ENCODE measurements at regions not wholly inside any gene's neighbourhood (a gene's known extent, or its start where the extent isn't known, plus 50 kb on each side); places are given as distances from the start of the nearest gene placed in this dataset.

- no peak for DNase-seq (ENCODE audit: low spot score)
- no peak overlapping the region for H3K4me3 Mint-ChIP-seq
- peaks cover 14% of the 10 kb centered on the region for H3K36me3 Mint-ChIP-seq
- H3K27me3 Mint-ChIP-seq (ENCODE audit: low read depth) = peaks cover 23% of the 10 kb centered on the region
- ChIA-PET POLR2A (no interaction called here), CTCF (interaction anchor here (1.2 kb wide), 1 partner anchor 10 kb away, joined by 4 read pairs; no protein-coding TSS in a partner anchor)
- H3K27ac Mint-ChIP-seq = no peak overlapping the region
- H3K4me1 Mint-ChIP-seq = peaks cover 5% of the 10 kb centered on the region
- peaks cover 34% of the 10 kb centered on the region for H3K9me3 Mint-ChIP-seq
- ATAC-seq = peak; percentile 88
- TF ChIP-seq, protein P1, sequence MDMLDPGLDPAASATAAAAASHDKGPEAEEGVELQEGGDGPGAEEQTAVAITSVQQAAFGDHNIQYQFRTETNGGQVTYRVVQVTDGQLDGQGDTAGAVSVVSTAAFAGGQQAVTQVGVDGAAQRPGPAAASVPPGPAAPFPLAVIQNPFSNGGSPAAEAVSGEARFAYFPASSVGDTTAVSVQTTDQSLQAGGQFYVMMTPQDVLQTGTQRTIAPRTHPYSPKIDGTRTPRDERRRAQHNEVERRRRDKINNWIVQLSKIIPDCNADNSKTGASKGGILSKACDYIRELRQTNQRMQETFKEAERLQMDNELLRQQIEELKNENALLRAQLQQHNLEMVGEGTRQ (CRISPR knock-in tag; IDR thresholded peaks at IDR 0.05) = peak; percentile 96
- TF ChIP-seq, protein P2, sequence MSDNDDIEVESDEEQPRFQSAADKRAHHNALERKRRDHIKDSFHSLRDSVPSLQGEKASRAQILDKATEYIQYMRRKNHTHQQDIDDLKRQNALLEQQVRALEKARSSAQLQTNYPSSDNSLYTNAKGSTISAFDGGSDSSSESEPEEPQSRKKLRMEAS (CRISPR knock-in tag; IDR thresholded peaks at IDR 0.05) = peak; percentile 62; the same call in 1 of the 2 replicates
- TF ChIP-seq, protein P3, sequence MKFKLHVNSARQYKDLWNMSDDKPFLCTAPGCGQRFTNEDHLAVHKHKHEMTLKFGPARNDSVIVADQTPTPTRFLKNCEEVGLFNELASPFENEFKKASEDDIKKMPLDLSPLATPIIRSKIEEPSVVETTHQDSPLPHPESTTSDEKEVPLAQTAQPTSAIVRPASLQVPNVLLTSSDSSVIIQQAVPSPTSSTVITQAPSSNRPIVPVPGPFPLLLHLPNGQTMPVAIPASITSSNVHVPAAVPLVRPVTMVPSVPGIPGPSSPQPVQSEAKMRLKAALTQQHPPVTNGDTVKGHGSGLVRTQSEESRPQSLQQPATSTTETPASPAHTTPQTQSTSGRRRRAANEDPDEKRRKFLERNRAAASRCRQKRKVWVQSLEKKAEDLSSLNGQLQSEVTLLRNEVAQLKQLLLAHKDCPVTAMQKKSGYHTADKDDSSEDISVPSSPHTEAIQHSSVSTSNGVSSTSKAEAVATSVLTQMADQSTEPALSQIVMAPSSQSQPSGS (CRISPR knock-in tag; IDR thresholded peaks at IDR 0.05; ENCODE audit: borderline replicate concordance, low read depth) = no peak
- TF ChIP-seq, protein P4, sequence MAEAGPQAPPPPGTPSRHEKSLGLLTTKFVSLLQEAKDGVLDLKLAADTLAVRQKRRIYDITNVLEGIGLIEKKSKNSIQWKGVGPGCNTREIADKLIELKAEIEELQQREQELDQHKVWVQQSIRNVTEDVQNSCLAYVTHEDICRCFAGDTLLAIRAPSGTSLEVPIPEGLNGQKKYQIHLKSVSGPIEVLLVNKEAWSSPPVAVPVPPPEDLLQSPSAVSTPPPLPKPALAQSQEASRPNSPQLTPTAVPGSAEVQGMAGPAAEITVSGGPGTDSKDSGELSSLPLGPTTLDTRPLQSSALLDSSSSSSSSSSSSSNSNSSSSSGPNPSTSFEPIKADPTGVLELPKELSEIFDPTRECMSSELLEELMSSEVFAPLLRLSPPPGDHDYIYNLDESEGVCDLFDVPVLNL (CRISPR knock-in tag; IDR thresholded peaks at IDR 0.05; ENCODE audit: borderline replicate concordance, low read depth) = no peak
- TF ChIP-seq, protein P5, sequence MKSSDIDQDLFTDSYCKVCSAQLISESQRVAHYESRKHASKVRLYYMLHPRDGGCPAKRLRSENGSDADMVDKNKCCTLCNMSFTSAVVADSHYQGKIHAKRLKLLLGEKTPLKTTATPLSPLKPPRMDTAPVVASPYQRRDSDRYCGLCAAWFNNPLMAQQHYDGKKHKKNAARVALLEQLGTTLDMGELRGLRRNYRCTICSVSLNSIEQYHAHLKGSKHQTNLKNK (CRISPR knock-in tag; IDR thresholded peaks at IDR 0.05) = no peak
- no peak for TF ChIP-seq NR3C1 (CRISPR knock-in tag; conservative IDR thresholded peaks at IDR 0.05; ENCODE audit: low read depth)
- TF ChIP-seq NFYB (CRISPR knock-in tag; conservative IDR thresholded peaks at IDR 0.05; ENCODE audit: low read depth) = peak; percentile 68
- peak; percentile 96 for TF ChIP-seq USF1 (CRISPR knock-in tag; IDR thresholded peaks at IDR 0.05)
- TF ChIP-seq, protein P6, sequence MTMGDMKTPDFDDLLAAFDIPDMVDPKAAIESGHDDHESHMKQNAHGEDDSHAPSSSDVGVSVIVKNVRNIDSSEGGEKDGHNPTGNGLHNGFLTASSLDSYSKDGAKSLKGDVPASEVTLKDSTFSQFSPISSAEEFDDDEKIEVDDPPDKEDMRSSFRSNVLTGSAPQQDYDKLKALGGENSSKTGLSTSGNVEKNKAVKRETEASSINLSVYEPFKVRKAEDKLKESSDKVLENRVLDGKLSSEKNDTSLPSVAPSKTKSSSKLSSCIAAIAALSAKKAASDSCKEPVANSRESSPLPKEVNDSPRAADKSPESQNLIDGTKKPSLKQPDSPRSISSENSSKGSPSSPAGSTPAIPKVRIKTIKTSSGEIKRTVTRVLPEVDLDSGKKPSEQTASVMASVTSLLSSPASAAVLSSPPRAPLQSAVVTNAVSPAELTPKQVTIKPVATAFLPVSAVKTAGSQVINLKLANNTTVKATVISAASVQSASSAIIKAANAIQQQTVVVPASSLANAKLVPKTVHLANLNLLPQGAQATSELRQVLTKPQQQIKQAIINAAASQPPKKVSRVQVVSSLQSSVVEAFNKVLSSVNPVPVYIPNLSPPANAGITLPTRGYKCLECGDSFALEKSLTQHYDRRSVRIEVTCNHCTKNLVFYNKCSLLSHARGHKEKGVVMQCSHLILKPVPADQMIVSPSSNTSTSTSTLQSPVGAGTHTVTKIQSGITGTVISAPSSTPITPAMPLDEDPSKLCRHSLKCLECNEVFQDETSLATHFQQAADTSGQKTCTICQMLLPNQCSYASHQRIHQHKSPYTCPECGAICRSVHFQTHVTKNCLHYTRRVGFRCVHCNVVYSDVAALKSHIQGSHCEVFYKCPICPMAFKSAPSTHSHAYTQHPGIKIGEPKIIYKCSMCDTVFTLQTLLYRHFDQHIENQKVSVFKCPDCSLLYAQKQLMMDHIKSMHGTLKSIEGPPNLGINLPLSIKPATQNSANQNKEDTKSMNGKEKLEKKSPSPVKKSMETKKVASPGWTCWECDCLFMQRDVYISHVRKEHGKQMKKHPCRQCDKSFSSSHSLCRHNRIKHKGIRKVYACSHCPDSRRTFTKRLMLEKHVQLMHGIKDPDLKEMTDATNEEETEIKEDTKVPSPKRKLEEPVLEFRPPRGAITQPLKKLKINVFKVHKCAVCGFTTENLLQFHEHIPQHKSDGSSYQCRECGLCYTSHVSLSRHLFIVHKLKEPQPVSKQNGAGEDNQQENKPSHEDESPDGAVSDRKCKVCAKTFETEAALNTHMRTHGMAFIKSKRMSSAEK (CRISPR knock-in tag; IDR thresholded peaks at IDR 0.05; ENCODE audit: borderline replicate concordance) = no peak
- no peak for TF ChIP-seq OVOL2 (CRISPR knock-in tag; IDR thresholded peaks at IDR 0.05; ENCODE audit: borderline replicate concordance)
These were observed 85.7 kb downstream of the SLC4A3 start for GRCh38 chr2:219713110-219713509.

DNA sequence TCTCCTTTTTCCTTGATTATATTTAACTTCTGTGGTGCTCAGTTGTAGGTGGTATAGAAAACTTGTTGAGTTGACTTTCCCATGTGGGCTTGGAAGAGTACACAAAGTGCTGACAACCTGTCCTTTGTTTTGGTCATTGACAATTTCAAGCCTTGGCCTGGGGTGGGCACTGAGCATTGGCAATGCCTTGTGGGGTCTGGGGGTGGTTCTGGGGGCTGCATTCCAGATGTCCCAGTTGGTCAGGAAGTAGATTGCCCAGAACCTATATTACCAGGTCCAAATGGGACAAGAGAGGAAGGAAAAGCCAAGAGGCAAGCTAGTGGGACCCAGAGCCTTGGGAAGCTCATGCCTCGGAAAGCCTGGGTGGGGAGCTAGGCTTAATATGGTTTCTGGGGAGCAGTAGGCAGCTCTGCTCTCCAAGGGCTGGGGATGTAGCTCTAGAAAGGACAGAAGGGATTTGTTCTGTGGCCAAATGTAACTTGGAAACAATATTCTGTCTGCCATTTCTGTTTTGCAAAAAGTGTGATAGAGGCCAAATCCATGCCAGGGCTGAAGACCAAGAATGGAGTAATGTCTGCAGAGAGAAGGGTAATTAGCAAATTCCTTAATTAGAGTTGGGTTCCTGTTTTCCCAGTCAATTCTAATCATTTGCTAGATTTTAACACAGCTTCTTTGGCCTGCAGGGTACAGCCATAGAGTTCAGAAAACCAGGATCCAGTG lies 87.4 kb downstream of the SLC4A3 start:
- no peak overlapping the region for H3K27ac Mint-ChIP-seq
- H3K4me1 Mint-ChIP-seq = no peaks in the 10 kb centered on the region
- DNase-seq (ENCODE audit: low spot score) (no peak), ATAC-seq (no peak)
- ChIA-PET CTCF (no interaction called here), POLR2A (no interaction called here)
- peaks cover 40% of the 10 kb centered on the region for H3K9me3 Mint-ChIP-seq
- peaks cover 15% of the 10 kb centered on the region for H3K27me3 Mint-ChIP-seq (ENCODE audit: low read depth)
- H3K36me3 Mint-ChIP-seq = peaks cover 14% of the 10 kb centered on the region
- H3K4me3 Mint-ChIP-seq = no peak overlapping the region
- TF ChIP-seq SOX15 (CRISPR knock-in tag; IDR thresholded peaks at IDR 0.05) (no peak), RELA (CRISPR knock-in tag; IDR thresholded peaks at IDR 0.05; ENCODE audit: borderline replicate concordance) (no peak), MLX (CRISPR knock-in tag; IDR thresholded peaks at IDR 0.05) (no peak), KAT7 (CRISPR knock-in tag; IDR thresholded peaks at IDR 0.05; ENCODE audit: borderline replicate concordance) (no peak), FOXK1 (CRISPR knock-in tag; IDR thresholded peaks at IDR 0.05) (no peak), ETV6 (CRISPR knock-in tag; IDR thresholded peaks at IDR 0.05) (no peak), USF1 (CRISPR knock-in tag; IDR thresholded peaks at IDR 0.05) (no peak), ESRRA (CRISPR knock-in tag; IDR thresholded peaks at IDR 0.05; ENCODE audit: borderline replicate concordance) (no peak)
- TF ChIP-seq, protein P7, sequence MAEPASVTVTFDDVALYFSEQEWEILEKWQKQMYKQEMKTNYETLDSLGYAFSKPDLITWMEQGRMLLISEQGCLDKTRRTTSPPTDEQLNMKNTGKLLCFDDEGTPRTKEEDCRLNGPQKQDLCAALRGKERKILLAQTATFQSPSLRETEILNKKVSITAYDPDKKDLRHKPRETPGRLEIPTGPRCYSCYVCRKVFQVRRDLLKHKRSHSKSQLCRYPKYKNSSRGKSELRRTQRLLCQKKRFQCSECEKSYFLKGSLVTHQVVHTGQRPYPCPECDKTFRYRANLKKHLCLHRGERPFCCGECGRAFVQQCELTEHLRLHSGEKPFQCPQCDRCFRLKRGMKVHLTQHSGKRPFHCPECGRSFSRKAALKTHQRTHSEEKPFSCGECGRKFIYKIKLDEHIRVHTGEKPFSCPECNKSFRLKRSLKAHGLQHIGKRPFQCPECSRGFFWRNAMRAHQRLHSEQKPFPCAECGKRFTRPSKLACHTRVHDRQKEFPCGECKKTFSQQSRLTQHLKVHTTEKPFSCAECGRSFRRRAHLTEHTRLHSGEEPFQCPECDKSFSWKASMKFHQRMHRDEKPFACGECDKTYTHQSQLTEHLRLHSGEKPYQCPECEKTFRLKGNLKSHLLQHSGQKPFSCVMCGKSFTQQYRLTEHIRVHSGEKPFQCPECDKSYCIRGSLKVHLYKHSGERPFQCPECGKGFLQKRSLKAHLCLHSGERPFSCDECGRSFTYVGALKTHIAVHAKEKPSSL (CRISPR knock-in tag; conservative IDR thresholded peaks at IDR 0.05) = no peak
- TF ChIP-seq, protein P5 (CRISPR knock-in tag; IDR thresholded peaks at IDR 0.05) = no peak

Measured in WTC11 (cell line).